Fibroblast of mammary gland (primary cell): ENCODE measurements at regions not wholly inside any gene's neighbourhood (a gene's known extent, or its start where the extent isn't known, plus 50 kb on each side); places are given as distances from the start of the nearest gene placed in this dataset.

Experiments
- DNase-seq: peaks from one replicate; pipeline ENCODE4 v3.0.0-alpha.2; 2010; ENCODE audit warnings: low read depth
- H3K4me3 ChIP-seq: 2 replicates; pipeline ENCODE4 v1.5.1; 2011; ENCODE audit warnings: low read depth, mild to moderate bottlenecking, low read length, moderate library complexity; ENCODE audit not compliant: control insufficient read depth
- CTCF ChIP-seq: conservative IDR thresholded peaks from 2 replicates; pipeline ENCODE4 v1.5.1; 2011; ENCODE audit warnings: low read depth, low read length, inconsistent platforms; ENCODE audit not compliant: control insufficient read depth, insufficient read depth

- TF ChIP-seq CTCF, result peak; percentile 37
- no peak overlapping the region for H3K4me3 ChIP-seq
- DNase-seq, result peak; percentile 56
Observed at GRCh38 chr6:75546381-75546780, 52.8 kb upstream of the FILIP1 start.

- no peak for DNase-seq
- H3K4me3 ChIP-seq, result no peak overlapping the region
- TF ChIP-seq CTCF, result no peak
Observed at GRCh38 chr6:75550544-75551167, 51.0 kb upstream of the SENP6 start.

- no peak for DNase-seq
- no peak overlapping the region for H3K4me3 ChIP-seq
- TF ChIP-seq CTCF, result no peak
Observed at GRCh38 chr6:75551367-75551952, 50.2 kb upstream of the SENP6 start.
